Thoracic aorta (tissue), 2 donors: ENCODE measurements at regions not wholly inside any gene's neighbourhood (a gene's known extent, or its start where the extent isn't known, plus 50 kb on each side); places are given as distances from the start of the nearest gene placed in this dataset.

Experiments
- ATAC-seq: fragments of 150-250 bp; one replicate; pipeline ENCODE4 v1.8.0; 2017; ENCODE audit warnings: low read depth; ENCODE audit not compliant: insufficient number of reproducible peaks, low FRiP score
- DNase-seq: peaks from one replicate; pipeline ENCODE4 v3.0.0-alpha.2; 2020; ENCODE audit warnings: low spot score
- H3K27ac ChIP-seq, 2 donors: fragments of 200-600 bp; sonication (generic); 1 replicate in 1 of 2; 2 replicates in 1 of 2; pipeline ENCODE4 v1.5.1; 2016; ENCODE audit warnings: mild to moderate bottlenecking in 2 of 2, moderate library complexity in 2 of 2
- H3K27me3 ChIP-seq: fragments of 200-600 bp; sonication (generic); replicated peaks from 2 replicates; pipeline ENCODE4 v1.6.0; 2016; ENCODE audit warnings: mild to moderate bottlenecking; ENCODE audit not compliant: insufficient read depth
- H3K36me3 ChIP-seq: fragments of 200-600 bp; sonication (generic); one replicate; pipeline ENCODE4 v1.5.1; 2016
- H3K4me1 ChIP-seq, 2 donors: fragments of 200-600 bp; sonication (generic); 1 replicate in 1 of 2; 2 replicates in 1 of 2; pipeline versions ENCODE4 v1.5.1 to v1.6.0; 2016; ENCODE audit warnings: low read depth in 2 of 2, mild to moderate bottlenecking in 1 of 2; ENCODE audit not compliant: control insufficient read depth in 1 of 2
- H3K4me3 ChIP-seq: fragments of 200-600 bp; sonication (generic); 2 replicates; pipeline ENCODE4 v1.5.1; 2016; ENCODE audit warnings: mild to moderate bottlenecking
- H3K9me3 ChIP-seq: fragments of 200-600 bp; sonication (generic); 2 replicates; pipeline ENCODE4 v1.5.1; 2016
- CTCF ChIP-seq: fragments of 200-600 bp; sonication (generic); IDR thresholded peaks from one replicate; pipeline ENCODE4 v1.5.1; 2019; ENCODE audit warnings: antibody characterized with exemption

GRCh38 chr18:64803471-64803870 lies 654.6 kb upstream of the LINC00305 start:
- H3K9me3 ChIP-seq, result no peaks in the 10 kb centered on the region
- no peaks in the 10 kb centered on the region for H3K36me3 ChIP-seq
- H3K4me3 ChIP-seq, result no peak overlapping the region
- no peak for DNase-seq
- TF ChIP-seq CTCF, result no peak
- no peaks in the 10 kb centered on the region for H3K27me3 ChIP-seq
- no peaks in the 10 kb centered on the region for H3K4me1 ChIP-seq
- no peak overlapping the region for H3K27ac ChIP-seq
- no peak for ATAC-seq

- DNase-seq (no peak), ATAC-seq (no peak)
- no peaks in the 10 kb centered on the region for H3K27me3 ChIP-seq
- H3K4me1 ChIP-seq, result no peaks in the 10 kb centered on the region
- no peak for TF ChIP-seq CTCF
- no peak overlapping the region for H3K27ac ChIP-seq
- no peaks in the 10 kb centered on the region for H3K9me3 ChIP-seq
- H3K4me3 ChIP-seq, result no peak overlapping the region
- no peaks in the 10 kb centered on the region for H3K36me3 ChIP-seq
Measured at GRCh38 chr18:64800151-64800550, 651.3 kb upstream of the LINC00305 start.

- Histone ChIP-seq H3K4me3 (no peak overlapping the region), H3K9me3 (no peaks in the 10 kb centered on the region), H3K4me1 (no peaks in the 10 kb centered on the region), H3K36me3 (no peaks in the 10 kb centered on the region), H3K27me3 (no peaks in the 10 kb centered on the region), H3K27ac (no peak overlapping the region)
- no peak for ATAC-seq
- no peak for DNase-seq
- no peak for TF ChIP-seq CTCF
Measured at GRCh38 chr18:64799376-64799775, 650.5 kb upstream of the LINC00305 start.

GRCh38 chr18:64791236-64791635 lies 642.3 kb upstream of the LINC00305 start:
- no peak for DNase-seq
- ATAC-seq, result no peak

GRCh38 chr18:64785686-64786085 lies 636.8 kb upstream of the LINC00305 start:
- TF ChIP-seq CTCF, result no peak
- ATAC-seq, result no peak
- no peak for DNase-seq
- no peak overlapping the region for H3K4me3 ChIP-seq
- H3K27ac ChIP-seq, result no peak overlapping the region
- no peaks in the 10 kb centered on the region for H3K27me3 ChIP-seq
- H3K9me3 ChIP-seq, result no peaks in the 10 kb centered on the region
- H3K36me3 ChIP-seq, result no peaks in the 10 kb centered on the region
- no peaks in the 10 kb centered on the region for H3K4me1 ChIP-seq

More at GRCh38 chr18:64791236-64791635, 642.3 kb upstream of the LINC00305 start:
- H3K36me3 ChIP-seq, result no peaks in the 10 kb centered on the region
- no peak overlapping the region for H3K27ac ChIP-seq
- no peaks in the 10 kb centered on the region for H3K9me3 ChIP-seq
- no peaks in the 10 kb centered on the region for H3K27me3 ChIP-seq
- no peak overlapping the region for H3K4me3 ChIP-seq
- no peaks in the 10 kb centered on the region for H3K4me1 ChIP-seq
- no peak for TF ChIP-seq CTCF
